ENCODE measurements at regions not wholly inside any gene's neighbourhood (a gene's known extent, or its start where the extent isn't known, plus 50 kb on each side); places are given as distances from the start of the nearest gene placed in this dataset.

- TF ChIP-seq YY1 (IDR thresholded peaks at IDR 0.05; ENCODE audit: insufficient read depth, insufficient read length) (no peak), SUZ12 (IDR thresholded peaks at IDR 0.05; ENCODE audit: extremely low read depth, insufficient read depth, insufficient read length) (no peak), ZNF274 (IDR thresholded peaks at IDR 0.05; ENCODE audit: low read depth, low read length) (no peak)
These were observed 133.0 kb upstream of the NEBL start for GRCh38 chr10:21030091-21030490.

Data from NT2/D1 (cell line).